ENCODE measurements at regions not wholly inside any gene's neighbourhood (a gene's known extent, or its start where the extent isn't known, plus 50 kb on each side); places are given as distances from the start of the nearest gene placed in this dataset.
A peak's percentile ranks its signal among the peaks of the same experiment; 100 is the strongest.

DNA sequence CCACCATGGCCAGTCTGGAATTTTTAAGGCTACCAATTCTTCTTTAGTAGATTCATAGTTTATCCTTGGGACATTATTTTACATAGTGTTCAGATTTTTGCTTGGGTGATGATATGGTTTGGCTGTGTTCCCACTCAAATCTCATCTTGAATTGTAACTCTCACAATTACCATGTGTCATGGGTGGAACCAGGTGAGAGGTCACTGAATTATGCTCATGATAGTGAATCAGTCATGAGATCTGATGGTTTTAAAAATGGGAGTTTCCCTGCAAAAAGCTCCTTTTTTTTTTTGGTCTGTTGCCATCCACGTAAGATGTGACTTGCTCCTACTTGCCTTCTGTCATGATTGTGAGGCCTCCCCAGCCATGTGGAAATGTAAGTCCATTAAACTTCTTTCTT, 163.9 kb downstream of the GABRG2 start:
- H3K27ac Mint-ChIP-seq, result no peak overlapping the region
- no peaks in the 10 kb centered on the region for H3K4me1 Mint-ChIP-seq
- DNase-seq (ENCODE audit: low spot score in 2 of 2, unreplicated experiment in 2 of 2), result no peak
- H3K27me3 Mint-ChIP-seq (ENCODE audit: low read depth), result peaks cover 2% of the 10 kb centered on the region
- no peaks in the 10 kb centered on the region for H3K36me3 Mint-ChIP-seq
- peaks cover 32% of the 10 kb centered on the region for H3K9me3 Mint-ChIP-seq
- no peak overlapping the region for H3K4me3 Mint-ChIP-seq
- TF ChIP-seq, protein P1, sequence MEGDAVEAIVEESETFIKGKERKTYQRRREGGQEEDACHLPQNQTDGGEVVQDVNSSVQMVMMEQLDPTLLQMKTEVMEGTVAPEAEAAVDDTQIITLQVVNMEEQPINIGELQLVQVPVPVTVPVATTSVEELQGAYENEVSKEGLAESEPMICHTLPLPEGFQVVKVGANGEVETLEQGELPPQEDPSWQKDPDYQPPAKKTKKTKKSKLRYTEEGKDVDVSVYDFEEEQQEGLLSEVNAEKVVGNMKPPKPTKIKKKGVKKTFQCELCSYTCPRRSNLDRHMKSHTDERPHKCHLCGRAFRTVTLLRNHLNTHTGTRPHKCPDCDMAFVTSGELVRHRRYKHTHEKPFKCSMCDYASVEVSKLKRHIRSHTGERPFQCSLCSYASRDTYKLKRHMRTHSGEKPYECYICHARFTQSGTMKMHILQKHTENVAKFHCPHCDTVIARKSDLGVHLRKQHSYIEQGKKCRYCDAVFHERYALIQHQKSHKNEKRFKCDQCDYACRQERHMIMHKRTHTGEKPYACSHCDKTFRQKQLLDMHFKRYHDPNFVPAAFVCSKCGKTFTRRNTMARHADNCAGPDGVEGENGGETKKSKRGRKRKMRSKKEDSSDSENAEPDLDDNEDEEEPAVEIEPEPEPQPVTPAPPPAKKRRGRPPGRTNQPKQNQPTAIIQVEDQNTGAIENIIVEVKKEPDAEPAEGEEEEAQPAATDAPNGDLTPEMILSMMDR (IDR thresholded peaks at IDR 0.05; ENCODE audit: unreplicated experiment), result no peak

DNA sequence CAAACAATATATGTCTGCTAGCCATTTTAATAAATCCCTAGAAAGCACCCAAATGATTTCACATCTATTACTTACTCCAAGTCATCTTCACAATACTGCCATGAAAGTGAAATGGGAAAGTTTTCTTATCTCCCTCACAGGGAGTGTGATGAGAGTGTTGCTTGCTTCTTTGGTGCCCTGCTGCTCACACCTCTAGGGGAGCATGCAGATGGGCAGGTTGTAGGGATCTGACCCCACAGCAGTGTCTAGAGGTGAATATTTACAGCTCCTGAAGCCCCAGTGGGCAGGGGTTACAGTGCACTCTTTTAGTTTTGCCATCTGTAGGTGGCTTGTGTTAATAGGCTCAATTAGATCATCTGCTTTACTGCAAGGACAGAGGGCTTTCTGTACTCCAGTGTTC, 173.2 kb downstream of the GABRG2 start:
- DNase-seq (ENCODE audit: low spot score in 2 of 2, unreplicated experiment in 2 of 2), result no peak
- H3K36me3 Mint-ChIP-seq, result no peaks in the 10 kb centered on the region
- no peak overlapping the region for H3K27ac Mint-ChIP-seq
- no peak overlapping the region for H3K4me3 Mint-ChIP-seq
- TF ChIP-seq, protein P1 (IDR thresholded peaks at IDR 0.05; ENCODE audit: unreplicated experiment), result no peak
- H3K27me3 Mint-ChIP-seq (ENCODE audit: low read depth), result no peaks in the 10 kb centered on the region
- H3K4me1 Mint-ChIP-seq, result no peaks in the 10 kb centered on the region
- peaks cover 16% of the 10 kb centered on the region for H3K9me3 Mint-ChIP-seq

DNA sequence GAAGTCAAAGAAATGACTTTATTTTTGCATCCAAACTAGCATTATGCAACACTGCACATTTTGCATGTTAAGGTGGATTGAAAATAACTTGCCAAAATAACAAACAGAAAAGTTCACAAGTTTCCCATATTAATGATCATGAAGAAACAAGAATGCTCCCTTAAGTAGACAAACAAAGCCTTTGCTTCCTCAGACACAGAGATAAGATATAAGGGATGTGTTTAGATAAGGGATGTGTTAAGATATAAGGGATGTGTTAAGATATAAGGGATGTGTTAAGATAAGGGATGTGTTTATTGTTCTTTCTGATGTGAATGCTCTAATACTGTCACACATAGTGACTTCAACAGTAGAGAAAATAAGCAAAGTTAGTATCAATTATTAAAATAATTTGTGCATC, 174.8 kb downstream of the GABRG2 start:
- TF ChIP-seq, protein P1 (IDR thresholded peaks at IDR 0.05; ENCODE audit: unreplicated experiment), result no peak
- no peak for DNase-seq (ENCODE audit: low spot score in 2 of 2, unreplicated experiment in 2 of 2)
- no peaks in the 10 kb centered on the region for H3K27me3 Mint-ChIP-seq (ENCODE audit: low read depth)

GRCh38 chr5:162243651-162244050, 176.1 kb downstream of the GABRG2 start:
- Mint-ChIP-seq H3K4me1 (no peaks in the 10 kb centered on the region), H3K4me3 (no peak overlapping the region), H3K9me3 (no peaks in the 10 kb centered on the region), H3K27ac (no peak overlapping the region), H3K36me3 (no peaks in the 10 kb centered on the region), H3K27me3 (ENCODE audit: low read depth) (no peaks in the 10 kb centered on the region)
- TF ChIP-seq, protein P1 (IDR thresholded peaks at IDR 0.05; ENCODE audit: unreplicated experiment), result no peak
- DNase-seq (ENCODE audit: low spot score in 2 of 2, unreplicated experiment in 2 of 2), result no peak

More for the DNA sequence above, 174.8 kb downstream of the GABRG2 start:
- no peaks in the 10 kb centered on the region for H3K4me1 Mint-ChIP-seq
- no peaks in the 10 kb centered on the region for H3K36me3 Mint-ChIP-seq
- no peak overlapping the region for H3K4me3 Mint-ChIP-seq
- peaks cover 4% of the 10 kb centered on the region for H3K9me3 Mint-ChIP-seq
- H3K27ac Mint-ChIP-seq, result no peak overlapping the region

GRCh38 chr5:162248107-162248713, 180.6 kb downstream of the GABRG2 start:
- Mint-ChIP-seq H3K27me3 (ENCODE audit: low read depth) (no peaks in the 10 kb centered on the region), H3K36me3 (no peaks in the 10 kb centered on the region), H3K9me3 (no peaks in the 10 kb centered on the region), H3K4me3 (no peak overlapping the region), H3K4me1 (no peaks in the 10 kb centered on the region), H3K27ac (no peak overlapping the region)
- DNase-seq (ENCODE audit: low spot score in 2 of 2, unreplicated experiment in 2 of 2), result no peak
- TF ChIP-seq, protein P1 (IDR thresholded peaks at IDR 0.05; ENCODE audit: unreplicated experiment), result peak; percentile 44

GRCh38 chr5:162256711-162257110, 189.1 kb downstream of the GABRG2 start:
- TF ChIP-seq, protein P1 (IDR thresholded peaks at IDR 0.05; ENCODE audit: unreplicated experiment), result no peak
- Mint-ChIP-seq H3K27ac (no peak overlapping the region), H3K27me3 (ENCODE audit: low read depth) (no peaks in the 10 kb centered on the region), H3K9me3 (no peaks in the 10 kb centered on the region), H3K4me3 (no peak overlapping the region), H3K36me3 (no peaks in the 10 kb centered on the region), H3K4me1 (no peaks in the 10 kb centered on the region)
- DNase-seq (ENCODE audit: low spot score in 2 of 2, unreplicated experiment in 2 of 2), result no peak
